GM21529 (cell line): ENCODE measurements at regions not wholly inside any gene's neighbourhood (a gene's known extent, or its start where the extent isn't known, plus 50 kb on each side); places are given as distances from the start of the nearest gene placed in this dataset.

ENCODE experiments used
- ATAC-seq: cut with Tn5 transposase; IDR thresholded peaks from one replicate; pipeline ENCODE4 v1.9.1; 2021; ENCODE audit not compliant: unreplicated experiment

DNA sequence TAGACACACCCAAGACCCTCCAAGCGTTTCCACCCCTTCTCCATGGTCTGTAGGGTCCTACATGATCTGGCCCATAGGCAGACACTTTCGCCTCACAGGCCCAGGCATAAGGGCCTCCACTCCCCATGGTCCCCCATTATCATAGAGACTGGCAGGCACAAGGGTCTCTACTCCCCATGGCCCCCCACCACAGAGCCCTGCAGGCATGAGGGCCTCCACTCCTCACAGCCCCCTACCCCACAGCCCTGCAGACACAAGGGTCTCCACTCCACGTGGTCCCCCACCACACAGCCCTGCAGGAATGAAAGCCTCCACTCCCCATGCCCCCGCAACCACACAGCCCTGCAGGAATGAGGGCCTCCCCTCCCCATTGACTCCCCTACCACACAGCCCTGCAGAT is 159.7 kb upstream of the AGAP1 start:
- ATAC-seq: no peak

DNA sequence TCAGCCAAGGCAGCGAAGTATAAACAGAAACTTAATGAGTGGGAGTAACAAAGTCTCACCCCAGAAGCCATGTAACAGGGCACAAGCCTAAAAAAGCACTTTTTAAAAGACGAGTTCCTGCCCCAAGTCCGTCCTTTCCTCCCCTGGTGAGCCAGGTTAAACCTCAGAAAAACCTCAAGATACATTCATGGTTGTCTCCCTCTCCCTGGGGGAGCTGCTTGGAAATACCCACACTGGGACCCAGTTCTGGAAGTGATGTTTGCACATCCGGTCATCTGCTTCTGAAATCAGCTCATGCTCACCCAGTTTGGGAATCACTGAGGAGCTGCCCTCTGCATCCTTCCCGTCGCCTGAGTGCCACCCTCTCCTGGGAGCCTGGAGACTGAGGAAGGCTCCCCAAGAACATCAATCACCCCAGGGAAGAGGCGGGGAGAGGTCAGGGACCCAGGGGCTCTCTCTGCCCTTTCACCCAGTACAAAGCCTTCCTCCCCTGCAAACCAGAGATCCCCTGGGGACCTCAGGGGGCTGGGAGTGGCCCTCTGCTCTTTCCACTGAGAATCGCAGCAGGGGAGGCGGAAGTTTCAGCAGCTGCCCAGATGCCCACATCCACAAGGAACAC is 150.6 kb upstream of the AGAP1 start:
- no peak for ATAC-seq

DNA sequence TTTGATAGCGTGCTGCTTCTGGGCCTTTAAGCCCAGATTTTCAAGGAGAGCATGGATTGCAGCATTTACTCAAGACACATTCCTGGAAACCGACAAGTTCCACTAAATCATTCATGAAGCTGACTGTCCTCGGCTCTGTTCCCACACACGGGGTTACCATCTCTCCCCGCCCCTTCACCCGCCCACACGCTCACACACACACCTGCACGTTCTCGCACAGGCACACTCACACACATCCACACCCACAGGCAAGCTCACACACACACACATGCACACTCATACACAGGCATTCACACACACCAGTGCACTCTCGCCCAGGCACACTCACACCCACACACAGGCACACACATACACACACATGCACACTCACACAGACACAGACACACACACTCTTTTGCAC is 150.0 kb upstream of the AGAP1 start:
- no peak for ATAC-seq

DNA sequence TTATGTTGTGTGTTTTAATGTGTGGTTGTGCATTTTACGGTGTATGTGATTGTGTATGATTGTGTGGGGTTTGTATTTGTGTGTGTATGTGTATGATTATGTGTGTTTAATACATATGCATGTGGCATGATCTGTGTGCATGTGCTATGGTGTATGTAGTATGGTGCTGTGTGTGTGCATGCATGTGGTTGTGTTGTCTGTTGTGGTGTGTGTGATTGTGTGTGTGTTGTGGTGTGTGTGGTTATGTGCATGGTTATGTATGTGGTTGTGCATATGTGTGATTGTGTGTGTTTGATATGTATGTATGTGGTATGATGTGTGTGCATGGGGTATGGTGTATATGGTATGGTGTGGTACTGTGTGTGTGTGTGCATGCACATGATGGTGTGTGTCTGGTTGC is 148.1 kb upstream of the AGAP1 start:
- no peak for ATAC-seq

DNA sequence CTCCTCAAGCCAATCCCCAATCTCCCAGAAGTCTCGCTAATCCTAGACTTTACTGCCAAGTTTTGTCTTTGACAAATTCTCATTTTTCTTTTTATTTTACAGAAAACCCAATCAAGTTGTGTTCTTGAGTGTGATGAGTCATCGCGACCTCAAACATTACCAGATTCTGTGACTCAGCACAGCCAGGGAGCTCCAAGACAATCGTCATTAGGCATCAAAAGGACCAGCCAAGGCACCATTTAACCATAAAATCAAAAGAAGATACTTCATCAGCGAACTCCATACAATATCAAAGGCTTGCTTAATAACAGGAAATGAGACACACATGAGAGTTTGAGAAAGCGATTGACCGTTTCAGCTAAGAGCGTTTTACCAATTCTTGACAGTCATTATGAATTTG is 146.2 kb upstream of the AGAP1 start:
- ATAC-seq: no peak

DNA sequence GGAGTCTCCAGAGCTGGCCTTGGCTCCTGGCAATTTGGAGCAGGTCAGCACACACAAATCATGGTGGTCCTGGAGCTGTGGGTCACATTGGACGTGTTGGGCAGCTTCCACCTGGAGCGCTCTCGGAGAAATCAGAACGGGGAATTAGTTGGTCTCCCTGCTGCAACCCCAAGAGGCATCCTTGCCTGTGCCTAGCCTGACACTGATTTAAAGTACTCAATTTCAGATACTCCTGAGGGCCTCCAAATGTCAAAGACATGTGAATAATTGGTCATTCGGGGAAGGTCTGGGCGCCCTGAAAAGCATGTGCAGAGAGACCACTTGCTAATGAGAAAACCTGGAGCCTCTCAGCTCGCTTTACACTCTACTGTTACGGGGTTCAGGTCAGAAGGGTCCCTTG is 145.5 kb upstream of the AGAP1 start:
- no peak for ATAC-seq

DNA sequence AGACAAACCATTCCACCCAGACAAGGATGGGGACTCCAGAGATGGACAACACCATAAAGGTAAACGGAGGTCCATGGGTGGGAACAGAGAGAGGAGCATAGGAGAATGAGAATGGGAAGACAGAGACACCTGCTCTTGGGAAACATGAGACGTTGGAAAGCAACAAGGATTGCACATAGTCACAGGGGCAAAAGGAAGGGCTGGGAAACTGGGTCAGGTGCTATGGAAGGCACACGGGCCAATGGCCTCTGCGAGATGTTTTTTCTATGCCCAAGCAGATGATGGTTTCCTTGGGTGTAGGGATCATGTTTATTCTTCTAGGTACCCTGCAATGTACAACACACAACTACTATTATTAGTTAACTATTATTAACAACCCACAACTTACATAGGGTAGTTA is 143.6 kb upstream of the AGAP1 start:
- no peak for ATAC-seq

DNA sequence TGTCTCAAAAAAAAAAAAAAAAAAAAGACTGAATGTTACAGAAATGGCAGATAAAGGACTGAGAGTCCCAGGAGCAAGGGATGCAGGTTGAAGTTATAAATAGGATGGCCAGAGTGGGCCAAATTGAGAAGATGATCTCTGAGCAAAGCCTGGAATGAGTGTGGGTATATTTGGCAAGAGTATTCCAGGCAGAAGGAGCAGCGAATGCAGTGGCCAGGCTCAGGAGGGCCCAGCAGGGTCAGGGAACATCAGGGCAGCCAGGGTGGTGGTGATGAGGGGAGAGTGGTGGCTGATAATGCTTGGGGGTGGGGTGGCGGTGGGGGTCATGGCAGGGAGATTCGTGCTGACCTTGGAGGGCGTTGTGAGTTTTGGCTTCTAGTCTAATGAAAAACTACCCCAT is 141.3 kb upstream of the AGAP1 start:
- no peak for ATAC-seq

DNA sequence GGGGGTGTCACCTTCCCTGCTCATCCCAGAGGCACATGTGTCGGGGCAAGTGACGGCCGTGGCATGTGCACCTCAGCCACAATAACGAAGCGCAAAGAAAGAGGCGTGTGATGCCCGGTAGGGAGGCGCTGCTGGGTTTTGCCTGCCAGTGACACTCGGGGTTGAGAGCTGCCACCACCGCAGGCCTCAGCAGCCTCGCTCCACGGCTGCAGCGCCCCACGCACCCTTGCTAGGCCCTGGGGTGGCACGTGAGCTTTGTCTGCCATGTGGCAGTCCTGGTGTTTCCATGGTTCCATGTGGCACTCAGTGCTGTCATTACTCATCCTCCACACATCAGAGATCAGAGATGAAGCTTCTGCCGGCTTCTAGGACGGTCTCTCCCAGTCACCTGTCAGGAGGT is 136.0 kb upstream of the AGAP1 start:
- no peak for ATAC-seq

DNA sequence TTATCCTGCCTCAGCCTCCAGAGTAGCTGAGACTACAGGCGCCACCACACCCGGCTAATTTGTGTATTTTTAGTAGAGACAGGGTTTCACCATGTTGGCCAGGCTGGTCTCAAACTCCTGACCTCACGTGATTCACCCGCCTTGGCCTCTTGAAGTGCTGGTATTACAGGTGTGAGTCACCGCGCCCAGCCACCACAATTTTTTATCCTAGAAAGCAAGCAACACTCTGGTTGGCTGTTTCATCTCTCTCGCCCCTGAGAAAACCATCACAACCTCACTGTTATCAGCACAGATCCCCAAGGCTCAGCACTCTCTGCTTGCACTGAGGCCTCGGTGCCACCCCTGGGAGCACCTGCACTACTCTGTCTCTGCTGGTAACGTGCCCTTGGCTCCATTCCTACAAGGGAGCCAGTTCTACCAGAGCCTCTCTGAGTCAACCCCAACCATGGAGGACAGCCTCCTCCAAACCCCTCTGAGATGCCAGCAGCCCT is 134.8 kb upstream of the AGAP1 start:
- ATAC-seq: no peak

DNA sequence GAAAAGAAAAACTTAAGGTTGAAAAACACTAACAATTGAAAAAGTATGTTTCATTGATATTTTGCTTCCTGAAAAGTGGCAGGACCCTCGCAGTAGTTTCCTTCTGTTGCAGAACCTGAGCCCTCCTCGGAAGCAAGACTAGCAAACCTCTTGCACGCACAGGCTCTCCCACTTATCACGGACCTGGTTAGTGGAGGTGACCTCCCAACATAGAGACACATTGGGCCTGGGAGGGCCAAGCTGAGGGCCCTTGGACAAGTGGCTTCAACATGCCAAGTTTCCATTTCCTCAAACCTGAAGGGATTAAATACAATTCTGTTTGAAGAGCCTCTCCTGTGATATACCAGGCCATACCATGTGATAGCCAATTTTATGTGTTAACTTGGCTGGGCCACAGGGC is 133.4 kb upstream of the AGAP1 start:
- no peak for ATAC-seq

DNA sequence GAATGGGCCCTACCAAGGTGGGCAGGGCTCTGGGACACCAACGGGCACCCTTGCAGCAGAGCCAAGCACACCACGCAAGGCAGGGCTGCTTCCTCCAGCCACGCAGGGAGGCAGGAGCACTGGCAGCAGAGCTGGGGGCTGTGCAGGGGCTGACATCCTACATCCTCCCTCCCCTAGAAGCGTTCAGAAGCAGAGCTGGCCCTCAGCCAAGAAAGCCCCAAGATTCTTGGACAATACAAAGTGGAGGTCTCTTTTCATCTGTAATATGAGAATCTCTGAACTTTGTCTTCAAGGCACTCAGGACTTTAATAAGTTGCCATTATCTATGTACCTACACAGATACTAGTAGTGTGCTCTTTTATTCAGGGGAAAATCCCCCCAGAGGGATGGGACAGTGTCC is 128.1 kb upstream of the AGAP1 start:
- ATAC-seq: no peak

DNA sequence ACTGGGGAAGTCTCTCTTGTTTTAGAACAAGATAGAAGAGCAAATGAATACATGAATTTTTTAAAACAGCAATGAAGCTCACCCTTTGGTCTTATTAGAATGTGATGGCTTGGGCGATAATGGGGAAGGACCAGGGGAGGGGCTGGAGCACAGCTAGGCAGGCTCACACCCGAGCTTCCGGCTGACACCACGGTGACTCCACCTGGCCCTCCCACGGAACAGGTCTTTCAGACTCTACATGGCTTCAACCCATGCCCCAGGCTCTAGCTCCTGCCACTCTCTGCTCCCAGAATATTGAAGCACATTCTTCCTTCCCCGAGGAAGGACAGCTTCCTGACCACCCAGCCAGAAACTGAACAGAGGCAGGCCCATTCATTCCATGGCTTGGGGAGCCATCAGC is 127.5 kb upstream of the AGAP1 start:
- ATAC-seq: no peak

DNA sequence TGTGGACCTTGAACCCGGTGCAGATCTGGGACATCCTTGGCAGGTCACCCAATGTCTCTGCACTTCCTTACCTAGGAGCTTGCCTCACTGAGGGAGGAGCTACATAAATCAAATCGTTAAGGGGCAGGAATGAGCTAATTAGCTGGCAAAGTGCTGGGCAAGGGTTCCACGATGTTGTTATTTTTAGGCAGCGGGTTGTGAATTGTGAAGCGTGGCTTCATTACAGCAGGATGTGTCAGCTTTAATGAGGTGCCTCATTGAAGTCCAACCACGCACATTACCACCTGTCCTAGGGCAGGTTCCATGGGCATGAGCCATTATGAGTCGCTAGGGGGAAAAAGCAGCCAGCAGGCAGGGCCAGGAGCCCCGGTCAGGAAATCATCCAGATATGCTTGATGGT is 127.0 kb upstream of the AGAP1 start:
- no peak for ATAC-seq

DNA sequence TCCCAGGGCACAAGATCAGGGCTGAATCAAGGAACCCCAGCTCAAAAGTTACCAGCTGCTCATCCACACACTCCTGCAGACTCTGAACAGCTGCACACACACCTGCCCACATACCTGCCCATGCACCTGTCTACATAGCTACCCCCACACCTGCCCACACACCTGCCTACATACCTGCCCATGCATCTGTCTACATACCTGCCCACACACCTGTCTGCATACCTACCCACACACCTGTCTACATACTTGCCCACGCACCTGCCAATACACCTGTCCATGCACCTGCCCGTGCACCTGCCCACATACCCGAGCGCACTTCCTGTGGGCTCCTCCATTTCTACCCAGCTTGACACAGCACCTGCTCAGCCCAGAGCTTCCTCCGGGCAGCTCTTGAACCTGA is 122.8 kb upstream of the AGAP1 start:
- no peak for ATAC-seq

DNA sequence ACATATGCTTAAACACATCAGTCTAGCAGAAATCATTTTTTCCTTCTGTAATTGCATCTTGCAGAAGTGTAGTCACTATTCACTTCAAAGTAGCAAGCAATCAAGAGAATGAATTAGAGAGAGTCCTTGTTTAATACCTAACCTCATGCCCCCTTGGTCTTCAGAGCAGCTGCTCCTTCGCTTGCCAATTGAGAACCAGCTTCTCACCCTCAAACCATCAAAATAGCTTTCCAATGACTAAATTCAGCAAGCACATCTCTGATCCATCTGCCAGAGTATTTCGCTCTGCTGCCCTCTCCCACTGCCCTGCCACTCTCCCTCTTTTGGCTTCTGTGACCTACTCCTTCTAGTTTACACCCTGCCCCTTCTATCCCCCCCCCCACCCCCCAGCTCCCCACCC is 120.7 kb upstream of the AGAP1 start:
- ATAC-seq: no peak

DNA sequence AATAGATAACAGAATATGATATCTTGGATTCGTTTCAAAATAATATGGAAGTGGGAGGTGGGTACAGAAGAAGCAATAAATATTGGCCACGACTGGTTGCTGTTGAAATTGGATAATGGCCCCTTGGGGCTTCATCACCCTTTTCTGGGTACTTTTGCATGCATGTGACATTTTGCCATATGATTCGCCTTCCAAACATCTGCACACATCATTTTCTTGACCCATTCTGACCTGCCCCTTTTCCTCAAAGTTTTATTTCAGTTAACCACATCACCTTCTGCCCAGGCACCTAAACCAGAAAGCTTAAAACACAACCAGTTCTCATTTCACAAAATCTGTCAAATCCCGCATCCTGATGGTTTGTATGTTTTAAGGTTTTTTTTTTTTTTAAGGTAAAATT is 116.7 kb upstream of the AGAP1 start:
- no peak for ATAC-seq

DNA sequence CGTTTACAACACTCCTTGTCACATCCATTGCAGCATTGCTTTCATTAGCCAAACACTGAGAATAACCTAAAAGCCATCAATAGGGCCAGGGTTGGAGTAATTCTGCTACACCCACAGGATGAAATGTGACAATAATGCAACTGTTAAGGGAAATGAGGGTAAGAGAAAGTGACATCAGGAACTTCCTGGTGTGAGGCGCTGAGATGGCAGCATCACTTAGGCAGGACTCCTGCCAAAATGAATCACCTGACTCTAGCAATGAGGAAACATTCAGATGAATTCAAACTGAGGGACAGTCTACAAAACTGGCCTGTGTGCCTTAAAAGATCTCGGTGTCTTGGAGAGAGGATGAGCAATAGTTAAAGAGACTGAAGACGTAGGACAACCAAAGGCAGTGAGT is 115.6 kb upstream of the AGAP1 start:
- no peak for ATAC-seq

DNA sequence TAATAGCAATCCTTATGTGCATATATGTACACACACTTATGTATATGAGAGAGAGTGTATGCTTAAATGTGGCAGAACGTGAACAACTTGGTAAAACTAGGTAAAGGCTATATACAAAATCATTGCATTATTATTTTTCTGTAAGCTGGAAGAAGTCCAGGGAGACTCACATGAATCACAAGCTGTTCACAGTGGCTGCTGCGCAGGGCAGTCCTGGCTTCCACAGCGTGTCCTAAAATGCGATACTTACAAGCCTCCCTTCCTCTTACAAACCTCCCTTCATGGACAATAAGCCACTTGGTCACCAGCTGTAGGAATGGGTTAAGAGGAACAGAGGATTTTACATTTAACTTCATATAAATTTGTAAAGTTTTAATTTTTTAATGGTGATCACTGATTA is 114.9 kb upstream of the AGAP1 start:
- no peak for ATAC-seq

DNA sequence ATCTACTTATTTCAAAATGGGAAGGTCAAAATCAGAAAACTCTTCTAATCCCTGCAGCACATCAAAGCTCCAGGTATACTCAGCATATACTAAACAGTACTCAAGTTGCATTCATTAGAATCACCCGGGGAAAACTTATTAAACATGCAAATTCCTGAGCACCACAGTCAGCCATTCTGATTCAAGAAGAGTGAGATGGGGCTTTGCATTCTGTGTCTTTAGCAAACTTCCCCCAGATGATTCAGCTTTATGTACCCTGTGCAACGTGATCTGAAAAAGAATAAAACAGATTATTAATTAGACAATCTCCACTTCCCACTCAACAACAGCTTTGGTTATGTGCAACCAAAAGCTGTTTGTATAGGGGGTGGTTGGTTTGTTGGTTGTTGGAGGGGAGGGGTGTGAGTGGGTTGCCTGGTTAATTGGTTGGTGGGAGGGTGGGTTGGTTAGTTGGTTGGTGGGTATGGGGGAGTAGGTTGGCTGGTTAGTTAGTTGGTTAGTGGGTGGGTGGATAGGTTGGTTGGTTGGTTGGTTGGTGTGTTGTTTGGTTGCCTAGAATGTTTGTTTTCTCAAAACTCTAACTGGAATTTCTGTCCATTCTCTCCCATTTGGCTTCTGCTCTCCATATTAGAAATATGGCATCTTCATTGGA is 112.5 kb upstream of the AGAP1 start:
- no peak for ATAC-seq

DNA sequence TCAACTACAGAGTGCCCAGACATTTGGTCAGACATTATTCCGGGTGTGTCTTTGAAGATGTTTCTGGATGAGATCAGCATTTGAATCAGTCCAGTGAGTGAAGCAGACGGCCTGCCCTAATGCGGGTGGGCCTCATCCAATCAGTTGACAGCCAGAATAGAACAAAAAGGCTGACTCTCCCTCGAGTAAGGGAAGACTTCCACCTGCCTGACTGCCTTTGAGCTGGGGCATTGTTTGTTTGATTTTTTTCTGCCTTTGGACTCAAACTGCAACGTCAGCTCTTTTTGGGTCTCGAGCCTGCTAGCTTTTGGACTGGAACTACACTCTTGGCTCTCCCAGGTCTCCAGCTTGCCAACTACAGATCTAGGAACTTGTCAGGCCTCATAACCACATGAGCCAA is 111.7 kb upstream of the AGAP1 start:
- ATAC-seq: no peak

DNA sequence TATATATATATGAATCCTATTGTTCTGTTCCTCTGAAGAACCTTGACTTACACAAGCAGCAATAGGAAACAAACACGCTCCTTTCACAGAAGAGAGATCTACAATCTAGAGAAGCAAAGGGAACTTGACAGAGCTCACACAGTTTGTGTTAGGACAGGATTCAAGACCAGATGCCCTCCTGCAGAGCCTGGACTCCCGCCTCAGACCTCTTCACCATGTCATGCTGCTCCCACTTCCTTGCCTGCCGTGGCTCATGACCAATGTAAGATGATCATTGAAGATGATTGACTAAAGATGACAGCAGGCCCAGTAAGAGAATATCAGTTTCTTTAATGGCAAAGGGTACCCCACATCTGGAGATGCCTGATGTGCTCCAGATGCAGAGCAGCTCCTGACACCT is 111.2 kb upstream of the AGAP1 start:
- no peak for ATAC-seq

DNA sequence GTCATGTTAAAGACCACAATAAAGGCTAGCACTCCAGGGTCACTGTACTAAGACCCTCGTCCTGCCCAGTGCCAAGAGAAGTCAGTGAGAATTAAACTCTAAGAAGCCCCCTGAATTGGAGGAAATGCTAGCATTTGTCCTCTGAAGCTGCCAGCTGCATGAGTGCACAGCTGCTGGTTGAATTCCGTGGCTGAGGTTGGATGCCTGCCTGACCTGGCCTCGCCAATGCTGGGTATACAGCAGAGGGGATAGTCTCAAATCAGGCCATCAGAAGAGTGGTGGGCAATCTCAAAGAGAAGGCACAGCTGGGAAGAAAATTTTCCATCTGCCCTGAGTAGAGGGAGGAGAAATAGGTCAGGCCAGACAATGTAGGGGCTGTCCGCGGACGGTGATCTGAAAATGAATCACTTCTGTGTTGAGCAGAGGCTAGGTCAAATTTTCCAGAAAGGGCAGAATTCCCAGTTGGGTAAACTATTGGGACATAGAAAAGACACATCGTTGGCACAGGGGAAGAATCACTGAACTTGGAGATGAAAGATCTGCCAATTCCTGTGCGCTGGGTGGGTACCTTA is 110.5 kb upstream of the AGAP1 start:
- no peak for ATAC-seq
